HG03342 (cell line): ENCODE measurements at regions not wholly inside any gene's neighbourhood (a gene's known extent, or its start where the extent isn't known, plus 50 kb on each side); places are given as distances from the start of the nearest gene placed in this dataset.
"Not testable (repeated sequence)": the region's sequence is repeated elsewhere in the genome, so short reads cannot be mapped to it uniquely, and the experiment has no call there.

ENCODE experiments used
- ATAC-seq: cut with Tn5 transposase; IDR thresholded peaks from one replicate; pipeline ENCODE4 v1.9.1; 2021; ENCODE audit warnings: mild to moderate bottlenecking, moderate library complexity; ENCODE audit not compliant: unreplicated experiment

GRCh38 chr6:169985121-169986015 lies 233.9 kb downstream of the ERMARD start:
- no peak for ATAC-seq

- no peak for ATAC-seq
Observed at GRCh38 chr6:169984181-169985120, 233.0 kb downstream of the ERMARD start.

GRCh38 chr6:169983651-169984050 lies 232.2 kb downstream of the ERMARD start:
- no peak for ATAC-seq

GRCh38 chr6:169982461-169983386 lies 231.3 kb downstream of the ERMARD start:
- no peak for ATAC-seq

- ATAC-seq = no peak
Observed at GRCh38 chr6:169981969-169982368, 230.5 kb downstream of the ERMARD start.

GRCh38 chr6:169981568-169981967 lies 230.1 kb downstream of the ERMARD start:
- ATAC-seq = no peak

GRCh38 chr6:169980826-169981450 lies 229.5 kb downstream of the ERMARD start:
- ATAC-seq = no peak

- no peak for ATAC-seq
Observed at GRCh38 chr6:169979873-169980432, 228.5 kb downstream of the ERMARD start.

- no peak for ATAC-seq
Observed at GRCh38 chr6:169978615-169979161, 227.3 kb downstream of the ERMARD start.

- ATAC-seq = no peak
Observed at GRCh38 chr6:169977434-169978265, 226.2 kb downstream of the ERMARD start.

GRCh38 chr6:169976301-169977081 lies 225.1 kb downstream of the ERMARD start:
- no peak for ATAC-seq

- ATAC-seq = no peak
Observed at GRCh38 chr6:169975701-169976100, 224.3 kb downstream of the ERMARD start.

GRCh38 chr6:169975286-169975685 lies 223.9 kb downstream of the ERMARD start:
- ATAC-seq = no peak

- ATAC-seq = no peak
Observed at GRCh38 chr6:169974663-169975062, 223.2 kb downstream of the ERMARD start.

- ATAC-seq = not testable (repeated sequence)
Observed at GRCh38 chr6:169973588-169974467, 222.4 kb downstream of the ERMARD start.

- ATAC-seq = no peak
Observed at GRCh38 chr6:169972736-169973135, 221.3 kb downstream of the ERMARD start.
